ENCODE measurements at regions not wholly inside any gene's neighbourhood (a gene's known extent, or its start where the extent isn't known, plus 50 kb on each side); places are given as distances from the start of the nearest gene placed in this dataset.

- TF ChIP-seq CTCF (conservative IDR thresholded peaks at IDR 0.05; ENCODE audit: low read depth, low read length): no peak
- H3K4me3 ChIP-seq (IDR thresholded peaks at IDR 0.05; ENCODE audit: insufficient read depth, low read depth, low read length): no peak overlapping the region
- H2AFZ ChIP-seq (ENCODE audit: low read depth): no peak overlapping the region
- peaks cover 3% of the 10 kb centered on the region for H3K4me1 ChIP-seq (ENCODE audit: low read depth, poor library complexity, severe bottlenecking)
- no peak overlapping the region for H3K9ac ChIP-seq
- H3K27ac ChIP-seq: no peak overlapping the region
- no peaks in the 10 kb centered on the region for H4K20me1 ChIP-seq (ENCODE audit: insufficient read depth)
- no peaks in the 10 kb centered on the region for H3K36me3 ChIP-seq (ENCODE audit: insufficient read depth)
- H3K4me2 ChIP-seq: no peak overlapping the region
- no peaks in the 10 kb centered on the region for H3K79me2 ChIP-seq (ENCODE audit: insufficient read depth, low read depth)
- H3K27me3 ChIP-seq (ENCODE audit: insufficient read depth, low read depth): no peaks in the 10 kb centered on the region
These were observed 367.4 kb upstream of the TNRC6C start for GRCh38 chr17:77590951-77591735.

DNA sequence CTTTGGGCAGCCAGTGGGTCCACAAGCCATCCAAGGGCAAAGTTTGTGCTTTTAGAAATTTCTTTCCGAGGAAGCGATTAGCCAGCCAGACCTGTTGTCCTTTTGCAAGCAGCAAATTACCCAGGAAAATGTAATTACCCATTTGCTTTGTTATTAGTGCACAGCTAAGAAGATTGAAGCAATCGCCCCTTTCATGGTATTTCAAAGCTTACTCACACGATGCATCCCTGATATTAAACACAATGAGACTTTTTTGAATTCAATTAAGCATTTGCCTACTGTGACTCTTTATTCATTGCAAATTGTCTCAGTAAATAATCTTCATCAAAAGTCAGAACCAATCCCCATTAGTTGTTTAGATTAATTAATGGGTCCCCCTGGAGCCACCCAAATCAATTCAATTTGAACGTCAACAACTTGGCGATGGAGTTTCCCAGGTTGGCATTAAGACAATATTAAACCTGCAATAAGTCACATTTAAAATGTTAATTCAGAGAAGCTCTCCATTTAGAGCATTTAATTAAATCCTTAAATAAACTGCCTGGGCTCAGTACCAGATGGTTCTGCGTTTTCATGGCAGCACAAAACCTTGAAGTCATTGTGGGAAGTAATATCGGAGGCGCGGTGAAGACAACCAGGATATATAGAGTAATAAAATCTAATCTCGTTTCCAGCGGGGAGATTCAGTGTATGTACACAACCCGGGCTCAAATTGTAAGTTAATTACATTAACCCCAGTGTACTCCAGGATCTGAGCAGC is 366.2 kb upstream of the TNRC6C start:
- Histone ChIP-seq H3K4me2 (no peak overlapping the region), H3K27me3 (ENCODE audit: insufficient read depth, low read depth) (no peaks in the 10 kb centered on the region), H2AFZ (ENCODE audit: low read depth) (no peak overlapping the region), H3K4me1 (ENCODE audit: low read depth, poor library complexity, severe bottlenecking) (peaks cover 3% of the 10 kb centered on the region), H3K27ac (no peak overlapping the region), H4K20me1 (ENCODE audit: insufficient read depth) (no peaks in the 10 kb centered on the region), H3K9ac (no peak overlapping the region), H3K79me2 (ENCODE audit: insufficient read depth, low read depth) (no peaks in the 10 kb centered on the region), H3K4me3 (IDR thresholded peaks at IDR 0.05; ENCODE audit: insufficient read depth, low read depth, low read length) (no peak overlapping the region), H3K36me3 (ENCODE audit: insufficient read depth) (no peaks in the 10 kb centered on the region)
- no peak for TF ChIP-seq CTCF (conservative IDR thresholded peaks at IDR 0.05; ENCODE audit: low read depth, low read length)

GRCh38 chr17:77593081-77593480 is 365.4 kb upstream of the TNRC6C start:
- Histone ChIP-seq H2AFZ (ENCODE audit: low read depth) (no peak overlapping the region), H3K9ac (no peak overlapping the region), H3K36me3 (ENCODE audit: insufficient read depth) (no peaks in the 10 kb centered on the region), H3K4me1 (ENCODE audit: low read depth, poor library complexity, severe bottlenecking) (peaks cover 3% of the 10 kb centered on the region), H4K20me1 (ENCODE audit: insufficient read depth) (no peaks in the 10 kb centered on the region), H3K4me3 (IDR thresholded peaks at IDR 0.05; ENCODE audit: insufficient read depth, low read depth, low read length) (no peak overlapping the region), H3K4me2 (no peak overlapping the region), H3K27me3 (ENCODE audit: insufficient read depth, low read depth) (no peaks in the 10 kb centered on the region), H3K79me2 (ENCODE audit: insufficient read depth, low read depth) (no peaks in the 10 kb centered on the region), H3K27ac (no peak overlapping the region)
- TF ChIP-seq CTCF (conservative IDR thresholded peaks at IDR 0.05; ENCODE audit: low read depth, low read length): no peak

GRCh38 chr17:77594416-77595209 is 363.9 kb upstream of the TNRC6C start:
- Histone ChIP-seq H4K20me1 (ENCODE audit: insufficient read depth) (no peaks in the 10 kb centered on the region), H3K9ac (no peak overlapping the region), H3K4me3 (IDR thresholded peaks at IDR 0.05; ENCODE audit: insufficient read depth, low read depth, low read length) (no peak overlapping the region), H3K27ac (no peak overlapping the region), H3K4me1 (ENCODE audit: low read depth, poor library complexity, severe bottlenecking) (peaks cover 3% of the 10 kb centered on the region), H3K4me2 (no peak overlapping the region), H3K36me3 (ENCODE audit: insufficient read depth) (no peaks in the 10 kb centered on the region), H2AFZ (ENCODE audit: low read depth) (no peak overlapping the region), H3K79me2 (ENCODE audit: insufficient read depth, low read depth) (no peaks in the 10 kb centered on the region), H3K27me3 (ENCODE audit: insufficient read depth, low read depth) (no peaks in the 10 kb centered on the region)
- TF ChIP-seq CTCF (conservative IDR thresholded peaks at IDR 0.05; ENCODE audit: low read depth, low read length): no peak
